SK-N-SH treated with all-trans-retinoic acid at 6 μM for 48 hours (cell line): ENCODE measurements at regions not wholly inside any gene's neighbourhood (a gene's known extent, or its start where the extent isn't known, plus 50 kb on each side); places are given as distances from the start of the nearest gene placed in this dataset.

ENCODE experiments used
- ARNTL ChIP-seq: fragments of 450-650 bp; formaldehyde crosslinking; IDR thresholded peaks from 2 replicates; pipeline ENCODE4 v1.5.0; 2020; ENCODE audit warnings: low read depth, mild to moderate bottlenecking, moderate library complexity, borderline replicate concordance
- GLIS3 ChIP-seq: fragments of 250-450 bp; sonication (Bioruptor Pico); IDR thresholded peaks from 2 replicates; pipeline ENCODE4 v1.5.0; 2020; ENCODE audit warnings: mild to moderate bottlenecking, moderate library complexity
- OSR1 ChIP-seq: fragments of 250-450 bp; sonication (Bioruptor Pico); IDR thresholded peaks from 2 replicates; pipeline ENCODE4 v1.8.0; 2022; ENCODE audit warnings: moderate library complexity, mild to moderate bottlenecking, inconsistent platforms
- RARB ChIP-seq: fragments of 250-450 bp; sonication (Bioruptor Pico); IDR thresholded peaks from 2 replicates; pipeline ENCODE4 v1.8.0; 2021; ENCODE audit warnings: mild to moderate bottlenecking, moderate library complexity
- ZFP30 ChIP-seq: fragments of 450-650 bp; formaldehyde crosslinking; IDR thresholded peaks from 2 replicates; pipeline ENCODE4 v1.5.0; 2022; ENCODE audit warnings: mild to moderate bottlenecking, moderate library complexity
- ZNF70 ChIP-seq: fragments of 450-650 bp; formaldehyde crosslinking; IDR thresholded peaks from 2 replicates; pipeline ENCODE4 v1.5.0; 2020; ENCODE audit warnings: mild to moderate bottlenecking, moderate library complexity
- TF ChIP-seq, protein P1 (sequence below): fragments of 250-450 bp; sonication (Bioruptor Pico); IDR thresholded peaks from 2 replicates; pipeline ENCODE4 v1.8.0; 2020; ENCODE audit warnings: mild to moderate bottlenecking, moderate library complexity, borderline replicate concordance
- TF ChIP-seq, protein P2 (sequence below): fragments of 250-450 bp; sonication (Bioruptor Pico); IDR thresholded peaks from 2 replicates; pipeline ENCODE4 v1.5.0; 2020; ENCODE audit warnings: mild to moderate bottlenecking, moderate library complexity

- TF ChIP-seq ZNF70 (CRISPR knock-in tag) (no peak), ZFP30 (CRISPR knock-in tag) (no peak), GLIS3 (CRISPR knock-in tag) (no peak), OSR1 (CRISPR knock-in tag) (no peak), RARB (CRISPR knock-in tag) (no peak), ARNTL (CRISPR knock-in tag) (no peak)
- TF ChIP-seq, protein P1, sequence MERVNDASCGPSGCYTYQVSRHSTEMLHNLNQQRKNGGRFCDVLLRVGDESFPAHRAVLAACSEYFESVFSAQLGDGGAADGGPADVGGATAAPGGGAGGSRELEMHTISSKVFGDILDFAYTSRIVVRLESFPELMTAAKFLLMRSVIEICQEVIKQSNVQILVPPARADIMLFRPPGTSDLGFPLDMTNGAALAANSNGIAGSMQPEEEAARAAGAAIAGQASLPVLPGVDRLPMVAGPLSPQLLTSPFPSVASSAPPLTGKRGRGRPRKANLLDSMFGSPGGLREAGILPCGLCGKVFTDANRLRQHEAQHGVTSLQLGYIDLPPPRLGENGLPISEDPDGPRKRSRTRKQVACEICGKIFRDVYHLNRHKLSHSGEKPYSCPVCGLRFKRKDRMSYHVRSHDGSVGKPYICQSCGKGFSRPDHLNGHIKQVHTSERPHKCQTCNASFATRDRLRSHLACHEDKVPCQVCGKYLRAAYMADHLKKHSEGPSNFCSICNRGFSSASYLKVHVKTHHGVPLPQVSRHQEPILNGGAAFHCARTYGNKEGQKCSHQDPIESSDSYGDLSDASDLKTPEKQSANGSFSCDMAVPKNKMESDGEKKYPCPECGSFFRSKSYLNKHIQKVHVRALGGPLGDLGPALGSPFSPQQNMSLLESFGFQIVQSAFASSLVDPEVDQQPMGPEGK (CRISPR knock-in tag) = no peak
- TF ChIP-seq, protein P2, sequence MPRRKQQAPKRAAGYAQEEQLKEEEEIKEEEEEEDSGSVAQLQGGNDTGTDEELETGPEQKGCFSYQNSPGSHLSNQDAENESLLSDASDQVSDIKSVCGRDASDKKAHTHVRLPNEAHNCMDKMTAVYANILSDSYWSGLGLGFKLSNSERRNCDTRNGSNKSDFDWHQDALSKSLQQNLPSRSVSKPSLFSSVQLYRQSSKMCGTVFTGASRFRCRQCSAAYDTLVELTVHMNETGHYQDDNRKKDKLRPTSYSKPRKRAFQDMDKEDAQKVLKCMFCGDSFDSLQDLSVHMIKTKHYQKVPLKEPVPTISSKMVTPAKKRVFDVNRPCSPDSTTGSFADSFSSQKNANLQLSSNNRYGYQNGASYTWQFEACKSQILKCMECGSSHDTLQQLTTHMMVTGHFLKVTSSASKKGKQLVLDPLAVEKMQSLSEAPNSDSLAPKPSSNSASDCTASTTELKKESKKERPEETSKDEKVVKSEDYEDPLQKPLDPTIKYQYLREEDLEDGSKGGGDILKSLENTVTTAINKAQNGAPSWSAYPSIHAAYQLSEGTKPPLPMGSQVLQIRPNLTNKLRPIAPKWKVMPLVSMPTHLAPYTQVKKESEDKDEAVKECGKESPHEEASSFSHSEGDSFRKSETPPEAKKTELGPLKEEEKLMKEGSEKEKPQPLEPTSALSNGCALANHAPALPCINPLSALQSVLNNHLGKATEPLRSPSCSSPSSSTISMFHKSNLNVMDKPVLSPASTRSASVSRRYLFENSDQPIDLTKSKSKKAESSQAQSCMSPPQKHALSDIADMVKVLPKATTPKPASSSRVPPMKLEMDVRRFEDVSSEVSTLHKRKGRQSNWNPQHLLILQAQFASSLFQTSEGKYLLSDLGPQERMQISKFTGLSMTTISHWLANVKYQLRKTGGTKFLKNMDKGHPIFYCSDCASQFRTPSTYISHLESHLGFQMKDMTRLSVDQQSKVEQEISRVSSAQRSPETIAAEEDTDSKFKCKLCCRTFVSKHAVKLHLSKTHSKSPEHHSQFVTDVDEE (CRISPR knock-in tag) = no peak
Observed at GRCh38 chr4:1553365-1553764, 130.7 kb downstream of the FAM53A start.
